ENCODE measurements at regions not wholly inside any gene's neighbourhood (a gene's known extent, or its start where the extent isn't known, plus 50 kb on each side); places are given as distances from the start of the nearest gene placed in this dataset.

GRCh38 chr11:98657711-98658110 lies 363.0 kb upstream of the CNTN5 start:
- TF ChIP-seq CTCF (IDR thresholded peaks at IDR 0.05) (no peak), POLR2A (IDR thresholded peaks at IDR 0.05) (no peak)

All from Peyer's patch (tissue), 4 donors.